NCI-H460 (cell line): ENCODE measurements at regions not wholly inside any gene's neighbourhood (a gene's known extent, or its start where the extent isn't known, plus 50 kb on each side); places are given as distances from the start of the nearest gene placed in this dataset.
A peak's percentile ranks its signal among the peaks of the same experiment; 100 is the strongest.
"Not testable (repeated sequence)": the region's sequence is repeated elsewhere in the genome, so short reads cannot be mapped to it uniquely, and the experiment has no call there.

Experiments
- DNase-seq: peaks from one replicate; pipeline ENCODE4 v3.0.0-alpha.2; 2016; ENCODE audit warnings: low read depth; ENCODE audit errors: extremely low read depth

DNA sequence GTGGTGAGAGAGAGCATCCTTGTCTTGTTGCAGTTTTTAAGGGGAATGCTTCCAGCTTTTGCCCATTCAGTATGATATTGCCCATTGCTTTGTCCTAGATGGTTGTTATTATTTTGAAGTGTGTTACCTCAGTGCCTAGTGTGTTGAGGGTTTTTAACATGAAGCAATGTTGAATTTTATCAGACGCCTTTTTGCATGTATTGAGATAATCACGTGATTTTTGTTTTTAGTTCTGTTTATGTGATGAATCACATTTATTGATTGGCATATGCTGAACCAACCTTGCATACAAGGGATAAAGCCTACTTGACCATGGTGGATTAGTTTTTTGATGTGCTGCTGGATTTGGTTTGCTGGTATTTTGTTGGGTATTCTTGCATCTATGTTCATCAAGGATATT lies 302.3 kb upstream of the G2E3 start:
- DNase-seq: no peak

DNA sequence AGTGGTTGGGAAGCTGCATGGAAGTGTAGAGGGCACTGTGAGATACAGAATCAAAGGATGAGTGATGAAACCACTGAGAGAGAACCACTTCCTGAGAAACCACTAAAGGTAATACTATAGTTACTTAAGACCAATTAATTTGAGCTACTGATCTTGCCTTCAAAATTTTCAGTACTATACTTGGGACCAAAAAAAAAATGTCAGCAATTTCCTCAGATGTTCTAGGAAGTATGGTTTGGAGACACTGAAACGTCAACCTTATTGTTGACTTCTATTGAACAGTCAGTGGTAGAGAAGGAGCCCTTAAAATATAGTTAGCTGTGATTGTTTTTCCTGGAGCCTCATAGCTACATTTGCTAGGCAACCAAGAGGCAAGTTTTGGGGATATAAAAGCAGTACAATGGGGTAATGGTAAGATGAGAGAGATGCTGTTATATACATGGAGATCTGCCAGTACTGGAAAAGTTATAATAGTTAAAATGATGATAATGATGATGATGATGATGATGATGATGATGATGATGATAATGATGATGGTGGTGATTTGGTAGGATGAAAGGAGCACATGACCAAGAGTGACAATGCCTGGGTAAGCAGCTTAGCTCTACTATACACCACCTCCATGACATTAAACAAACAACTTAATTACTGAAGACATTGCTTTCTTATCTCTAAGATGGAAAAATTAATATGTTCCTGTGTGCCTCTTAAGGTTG lies 300.9 kb upstream of the G2E3 start:
- no peak for DNase-seq

GRCh38 chr14:30260833-30261607 lies 297.9 kb upstream of the G2E3 start:
- DNase-seq: no peak

- DNase-seq: no peak
These were observed 294.8 kb upstream of the G2E3 start for GRCh38 chr14:30264161-30264560.

DNA sequence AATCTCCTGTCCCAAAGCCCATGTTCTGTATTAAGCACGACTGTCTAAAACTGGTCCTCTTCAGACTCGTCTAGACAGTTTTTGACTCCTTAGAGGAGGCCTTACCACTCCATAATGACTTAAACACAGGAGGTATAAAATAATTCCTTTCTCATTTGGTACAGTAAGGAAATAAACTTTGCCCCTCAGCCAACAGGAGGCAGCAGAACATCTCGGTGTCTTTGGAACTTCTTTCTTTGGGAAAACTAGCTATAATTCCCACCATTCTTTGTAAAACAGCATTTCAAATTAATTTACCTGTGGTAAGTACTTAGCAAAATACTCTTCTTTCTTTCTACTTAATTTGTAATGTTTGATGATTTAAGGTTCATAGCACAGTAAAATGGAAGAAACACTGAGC lies 292.7 kb upstream of the G2E3 start:
- no peak for DNase-seq

- DNase-seq: no peak
These were observed 291.8 kb upstream of the G2E3 start for GRCh38 chr14:30267141-30267540.

GRCh38 chr14:30270200-30271161 lies 288.5 kb upstream of the G2E3 start:
- peak; percentile 85 for DNase-seq

GRCh38 chr14:30271811-30272323 lies 287.1 kb upstream of the G2E3 start:
- no peak for DNase-seq

GRCh38 chr14:30272848-30273832 lies 285.8 kb upstream of the G2E3 start:
- no peak for DNase-seq

DNA sequence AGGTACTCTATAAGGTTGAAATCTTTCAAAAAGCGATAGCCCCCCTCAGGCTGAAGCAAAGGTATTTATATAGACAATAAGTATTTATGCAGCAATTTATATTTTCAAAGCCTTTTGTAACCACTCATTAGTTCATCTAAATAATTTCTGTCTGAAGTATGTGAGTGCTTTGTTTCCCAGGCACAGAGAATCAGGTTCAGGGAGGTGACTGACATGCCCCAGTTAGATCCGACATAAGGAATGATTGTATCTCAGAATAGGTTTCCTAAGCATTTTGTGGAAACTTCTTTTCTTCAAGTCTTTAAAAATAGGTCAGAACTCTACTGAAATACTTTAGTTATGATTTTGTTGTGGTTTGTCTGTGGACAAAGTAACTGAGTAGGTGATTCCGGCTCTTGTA lies 283.4 kb upstream of the G2E3 start:
- no peak for DNase-seq

GRCh38 chr14:30277268-30277667 lies 281.7 kb upstream of the G2E3 start:
- DNase-seq: no peak

- not testable (repeated sequence) for DNase-seq
These were observed 280.1 kb upstream of the G2E3 start for GRCh38 chr14:30278856-30279255.

DNA sequence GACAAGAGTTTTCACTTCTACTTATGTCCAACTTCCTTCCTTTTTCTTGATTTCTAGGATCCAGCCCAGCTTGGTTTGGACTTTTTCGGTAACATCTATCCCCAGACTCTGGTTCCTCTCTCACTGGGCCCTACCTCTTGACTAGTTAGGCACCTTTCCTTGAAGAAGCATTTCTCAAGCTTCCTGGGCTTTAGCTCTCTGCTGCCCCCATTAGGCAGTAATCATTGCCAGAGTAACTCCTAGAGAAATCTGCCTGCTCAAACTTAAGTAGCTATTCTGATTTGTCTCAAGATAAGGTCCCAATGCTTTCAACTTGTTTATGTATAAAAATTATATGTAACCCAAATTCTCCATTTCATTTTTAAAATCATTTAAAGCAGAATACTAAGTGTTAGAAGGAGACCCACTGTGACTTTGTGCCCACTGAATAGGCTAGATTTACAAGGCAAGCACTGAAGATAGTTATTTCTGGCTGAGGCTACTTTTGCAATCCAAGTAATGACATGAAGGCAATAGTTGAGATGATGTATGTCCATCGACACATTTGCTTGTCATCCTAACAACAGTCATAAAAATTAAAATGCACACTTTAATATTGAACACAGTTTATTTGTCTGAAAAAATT lies 275.0 kb upstream of the G2E3 start:
- DNase-seq: peak; percentile 46

DNA sequence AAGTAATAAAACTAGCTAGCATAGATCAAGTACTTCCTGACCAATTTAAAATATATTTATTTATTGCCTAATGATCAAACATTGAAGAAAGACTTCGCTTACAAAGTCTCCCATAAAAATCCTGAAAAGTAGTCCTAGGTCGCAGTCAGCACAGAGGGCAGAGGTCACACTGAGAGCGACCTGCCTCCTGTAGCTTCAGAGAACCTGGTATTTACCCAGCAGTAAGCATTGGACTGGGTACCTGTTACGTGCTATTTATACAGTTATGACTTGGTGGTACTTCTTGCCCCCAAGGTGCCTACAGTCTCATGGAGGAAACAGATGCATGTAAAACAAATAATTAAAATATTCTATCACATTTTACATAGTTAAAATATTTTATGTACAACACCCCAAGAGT lies 274.1 kb upstream of the G2E3 start:
- DNase-seq: no peak

DNA sequence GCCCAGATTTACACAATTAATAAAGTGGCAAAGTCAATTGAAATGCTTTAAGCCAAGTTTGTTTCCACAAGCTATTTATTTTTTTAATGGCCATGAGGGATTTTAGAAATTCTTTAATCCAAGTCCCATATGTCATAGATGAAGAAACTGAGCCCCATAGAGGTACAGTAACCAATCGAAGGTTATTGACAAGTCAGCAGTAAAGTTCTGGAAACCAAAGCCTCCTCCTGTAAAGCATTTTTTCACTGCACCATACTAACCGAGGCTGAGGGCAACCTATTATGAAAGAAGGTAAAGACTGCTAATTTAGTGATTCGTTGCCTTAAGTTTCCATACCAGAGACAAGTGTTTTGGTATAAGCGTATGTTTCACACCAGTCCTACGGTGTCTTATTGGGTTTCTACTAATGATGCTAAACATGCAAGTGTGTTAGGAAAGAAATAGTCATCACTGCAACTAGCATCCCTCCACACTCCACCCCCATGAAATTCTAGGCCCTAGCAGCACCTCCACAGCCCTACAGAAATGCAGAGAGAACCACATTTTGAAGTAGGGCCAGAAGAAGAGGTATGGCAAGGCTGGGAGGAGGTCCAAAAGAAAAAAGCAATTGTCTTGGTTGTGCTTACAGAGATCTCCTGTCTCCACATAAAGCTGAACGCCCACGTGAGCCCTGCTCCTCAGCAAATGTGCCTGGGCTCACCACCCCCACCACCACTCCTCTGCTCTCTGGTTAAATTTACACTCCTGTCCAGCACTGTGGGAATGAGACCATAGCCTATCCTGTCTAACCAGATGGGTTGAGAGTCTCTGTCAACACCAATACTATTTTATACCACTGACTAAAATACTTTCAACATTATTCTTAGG lies 271.1 kb upstream of the G2E3 start:
- DNase-seq: no peak

DNA sequence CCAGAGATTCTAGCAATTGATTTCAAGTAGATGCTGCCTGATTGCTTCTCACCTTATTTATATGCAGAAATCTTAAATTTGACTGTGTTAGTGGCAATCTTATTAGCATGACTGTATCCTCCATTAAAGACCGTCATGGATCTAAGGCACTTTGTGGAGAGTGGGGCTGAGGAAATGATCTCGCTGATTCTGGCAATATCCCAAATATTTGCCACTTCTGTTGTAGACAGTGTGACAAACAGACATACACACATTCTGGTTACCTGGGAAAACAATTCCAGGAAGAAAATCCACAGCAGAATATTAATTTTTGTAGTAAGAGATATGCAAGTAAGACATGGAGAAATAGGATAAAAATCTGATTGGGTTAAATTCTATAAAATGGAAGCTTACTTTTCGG lies 269.0 kb upstream of the G2E3 start:
- DNase-seq: no peak

DNA sequence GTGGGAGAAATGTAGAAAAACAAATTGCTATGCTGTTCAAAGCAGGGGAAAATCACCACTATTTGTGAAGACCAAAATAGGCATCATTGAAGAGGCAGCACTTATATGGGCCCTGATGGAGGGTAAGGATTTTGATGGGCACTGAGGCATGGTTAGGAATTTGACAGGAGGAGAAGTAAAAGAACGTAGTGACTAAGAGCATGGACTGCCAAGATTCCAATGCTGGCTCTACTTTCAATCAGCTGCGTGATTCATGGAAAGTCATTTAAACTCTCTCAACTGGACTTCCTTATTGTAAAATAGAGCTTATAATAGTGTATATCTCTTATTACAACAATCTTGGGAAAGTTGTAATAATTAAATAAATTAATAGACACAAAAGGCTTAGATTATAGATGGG lies 267.7 kb upstream of the G2E3 start:
- DNase-seq: no peak

DNA sequence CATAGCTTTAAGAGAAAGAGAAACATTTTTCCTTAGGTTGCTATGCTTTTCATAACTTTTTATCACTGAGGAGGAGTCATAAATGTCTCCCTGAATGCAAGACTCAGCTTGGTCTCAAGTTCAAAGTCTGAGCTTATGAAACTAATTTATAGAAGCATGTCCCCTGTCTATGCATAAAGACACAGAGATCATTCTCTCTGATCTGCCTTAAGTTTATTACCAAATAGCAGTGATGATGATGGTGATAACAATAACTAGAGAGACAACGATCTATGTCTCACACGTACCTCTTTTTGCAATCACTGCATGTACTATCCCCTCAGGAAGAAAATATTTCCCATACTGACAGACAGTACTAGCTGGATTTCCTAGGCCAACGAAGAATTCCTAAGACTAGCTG lies 266.4 kb upstream of the G2E3 start:
- DNase-seq: no peak
